ENCODE measurements at regions not wholly inside any gene's neighbourhood (a gene's known extent, or its start where the extent isn't known, plus 50 kb on each side); places are given as distances from the start of the nearest gene placed in this dataset.
"Not testable (repeated sequence)": the region's sequence is repeated elsewhere in the genome, so short reads cannot be mapped to it uniquely, and the experiment has no call there.

- Histone ChIP-seq H3K27me3 (ENCODE audit: control insufficient read depth, insufficient read depth, low read length) (no peaks in the 10 kb centered on the region), H3K9me3 (ENCODE audit: control insufficient read depth, low read length) (no peaks in the 10 kb centered on the region), H3K9ac (no peak overlapping the region), H3K27ac (no peak overlapping the region), H3K4me3 (ENCODE audit: low read depth, low read length) (no peak overlapping the region), H3K4me1 (no peaks in the 10 kb centered on the region), H3K79me2 (no peaks in the 10 kb centered on the region), H3K4me2 (ENCODE audit: low read length) (no peak overlapping the region), H3K36me3 (ENCODE audit: control insufficient read depth, insufficient read depth, low read length) (no peaks in the 10 kb centered on the region), H2AFZ (no peak overlapping the region)
- TF ChIP-seq, protein P1, sequence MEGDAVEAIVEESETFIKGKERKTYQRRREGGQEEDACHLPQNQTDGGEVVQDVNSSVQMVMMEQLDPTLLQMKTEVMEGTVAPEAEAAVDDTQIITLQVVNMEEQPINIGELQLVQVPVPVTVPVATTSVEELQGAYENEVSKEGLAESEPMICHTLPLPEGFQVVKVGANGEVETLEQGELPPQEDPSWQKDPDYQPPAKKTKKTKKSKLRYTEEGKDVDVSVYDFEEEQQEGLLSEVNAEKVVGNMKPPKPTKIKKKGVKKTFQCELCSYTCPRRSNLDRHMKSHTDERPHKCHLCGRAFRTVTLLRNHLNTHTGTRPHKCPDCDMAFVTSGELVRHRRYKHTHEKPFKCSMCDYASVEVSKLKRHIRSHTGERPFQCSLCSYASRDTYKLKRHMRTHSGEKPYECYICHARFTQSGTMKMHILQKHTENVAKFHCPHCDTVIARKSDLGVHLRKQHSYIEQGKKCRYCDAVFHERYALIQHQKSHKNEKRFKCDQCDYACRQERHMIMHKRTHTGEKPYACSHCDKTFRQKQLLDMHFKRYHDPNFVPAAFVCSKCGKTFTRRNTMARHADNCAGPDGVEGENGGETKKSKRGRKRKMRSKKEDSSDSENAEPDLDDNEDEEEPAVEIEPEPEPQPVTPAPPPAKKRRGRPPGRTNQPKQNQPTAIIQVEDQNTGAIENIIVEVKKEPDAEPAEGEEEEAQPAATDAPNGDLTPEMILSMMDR (IDR thresholded peaks at IDR 0.05), result no peak
These were observed 95.4 kb upstream of the RAB40AL start for GRCh38 chrX:102841706-102842003.

DNA sequence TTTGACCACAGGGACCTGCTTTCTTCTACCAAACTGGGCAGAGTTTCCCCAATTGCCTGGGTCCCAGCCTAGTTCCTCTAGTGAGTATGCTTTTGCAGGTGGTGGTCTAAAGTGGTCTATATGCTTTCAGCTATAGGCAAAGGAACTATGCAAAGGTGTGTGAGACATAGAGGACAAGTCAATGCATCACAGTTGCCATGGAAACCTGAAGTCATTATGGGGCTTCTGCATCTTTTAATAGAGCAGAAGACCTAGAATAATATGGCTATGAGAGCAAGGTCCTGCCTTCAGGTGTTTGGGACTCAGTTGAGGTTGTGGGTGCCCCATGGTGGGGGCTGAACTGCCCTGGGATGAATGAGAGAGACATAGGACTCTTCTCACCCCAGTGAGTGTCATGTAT is 92.1 kb upstream of the RAB40AL start:
- H3K27me3 ChIP-seq (ENCODE audit: control insufficient read depth, insufficient read depth, low read length), result no peaks in the 10 kb centered on the region
- H3K4me2 ChIP-seq (ENCODE audit: low read length), result no peak overlapping the region
- no peaks in the 10 kb centered on the region for H3K4me1 ChIP-seq
- H3K27ac ChIP-seq, result no peak overlapping the region
- H3K9me3 ChIP-seq (ENCODE audit: control insufficient read depth, low read length), result no peaks in the 10 kb centered on the region
- TF ChIP-seq, protein P1 (IDR thresholded peaks at IDR 0.05), result no peak
- no peak overlapping the region for H3K9ac ChIP-seq
- no peaks in the 10 kb centered on the region for H3K79me2 ChIP-seq
- no peak overlapping the region for H3K4me3 ChIP-seq (ENCODE audit: low read depth, low read length)
- H3K36me3 ChIP-seq (ENCODE audit: control insufficient read depth, insufficient read depth, low read length), result no peaks in the 10 kb centered on the region
- no peak overlapping the region for H2AFZ ChIP-seq

DNA sequence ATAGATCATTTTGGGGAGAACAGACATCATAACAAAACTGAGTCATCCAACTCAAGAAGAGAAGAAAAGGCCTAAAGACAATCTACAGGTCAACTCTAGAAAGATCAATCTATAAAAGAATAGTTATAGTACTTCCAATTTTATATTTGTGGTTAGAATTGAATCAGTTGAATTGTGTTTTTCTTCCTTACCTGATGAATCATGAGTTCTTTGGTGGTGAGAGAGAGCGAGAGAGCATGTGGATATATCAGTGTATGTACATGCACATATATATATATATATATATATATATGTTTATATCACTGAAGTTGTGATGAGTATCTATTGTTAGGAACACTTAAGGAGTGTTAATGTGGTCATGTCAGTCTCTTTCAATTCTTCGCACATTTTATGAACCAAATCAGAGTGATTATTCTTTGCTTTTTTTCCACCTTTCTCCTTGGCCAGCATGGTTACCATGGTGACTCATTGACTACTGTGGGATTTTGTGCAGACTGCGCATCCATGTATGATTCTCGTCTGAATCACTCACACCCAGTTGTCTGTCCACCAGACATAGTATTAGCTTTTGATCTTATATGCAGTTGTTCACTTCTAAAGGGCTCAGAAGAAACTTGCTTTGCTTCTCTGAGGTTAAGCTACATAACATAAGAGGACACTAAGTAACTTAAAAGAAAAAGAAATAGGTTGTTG is 90.4 kb upstream of the RAB40AL start:
- H3K27me3 ChIP-seq (ENCODE audit: control insufficient read depth, insufficient read depth, low read length), result no peaks in the 10 kb centered on the region
- no peak overlapping the region for H3K9ac ChIP-seq
- no peaks in the 10 kb centered on the region for H3K9me3 ChIP-seq (ENCODE audit: control insufficient read depth, low read length)

GRCh38 chrX:102847362-102847761 is 89.7 kb upstream of the RAB40AL start:
- Histone ChIP-seq H3K4me3 (ENCODE audit: low read depth, low read length) (no peak overlapping the region), H3K4me1 (no peaks in the 10 kb centered on the region), H3K27ac (no peak overlapping the region), H3K4me2 (ENCODE audit: low read length) (no peak overlapping the region), H3K27me3 (ENCODE audit: control insufficient read depth, insufficient read depth, low read length) (no peaks in the 10 kb centered on the region), H3K9ac (no peak overlapping the region), H3K79me2 (no peaks in the 10 kb centered on the region), H3K9me3 (ENCODE audit: control insufficient read depth, low read length) (no peaks in the 10 kb centered on the region), H2AFZ (no peak overlapping the region), H3K36me3 (ENCODE audit: control insufficient read depth, insufficient read depth, low read length) (no peaks in the 10 kb centered on the region)
- TF ChIP-seq, protein P1 (IDR thresholded peaks at IDR 0.05), result no peak

More for the DNA sequence above, 90.4 kb upstream of the RAB40AL start:
- Histone ChIP-seq H3K27ac (no peak overlapping the region), H3K4me3 (ENCODE audit: low read depth, low read length) (no peak overlapping the region), H3K79me2 (no peaks in the 10 kb centered on the region), H2AFZ (no peak overlapping the region), H3K4me2 (ENCODE audit: low read length) (no peak overlapping the region), H3K36me3 (ENCODE audit: control insufficient read depth, insufficient read depth, low read length) (no peaks in the 10 kb centered on the region), H3K4me1 (no peaks in the 10 kb centered on the region)
- TF ChIP-seq, protein P1 (IDR thresholded peaks at IDR 0.05), result no peak

DNA sequence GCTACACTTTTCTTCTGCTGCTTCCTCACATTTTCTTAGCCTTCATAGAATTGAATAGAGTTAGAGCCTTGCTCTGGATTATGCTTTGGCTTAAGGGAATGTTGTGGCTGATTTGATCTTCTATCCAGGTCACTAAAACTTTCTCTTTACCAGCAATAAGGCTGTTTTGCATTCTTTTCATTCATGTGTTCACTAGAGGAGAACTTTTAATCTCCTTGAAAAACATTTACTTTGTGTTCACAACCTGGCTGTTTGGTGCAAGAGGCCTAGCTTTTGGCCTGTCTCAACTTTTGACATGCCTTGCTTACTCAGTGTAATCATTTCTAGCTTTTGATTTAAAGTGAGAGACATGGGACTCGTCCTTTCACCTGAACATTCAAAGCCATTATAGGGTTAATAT is 87.7 kb upstream of the RAB40AL start:
- no peak overlapping the region for H3K4me2 ChIP-seq (ENCODE audit: low read length)
- H3K36me3 ChIP-seq (ENCODE audit: control insufficient read depth, insufficient read depth, low read length), result no peaks in the 10 kb centered on the region
- no peaks in the 10 kb centered on the region for H3K27me3 ChIP-seq (ENCODE audit: control insufficient read depth, insufficient read depth, low read length)
- no peak overlapping the region for H3K9ac ChIP-seq
- no peaks in the 10 kb centered on the region for H3K9me3 ChIP-seq (ENCODE audit: control insufficient read depth, low read length)
- no peak overlapping the region for H3K4me3 ChIP-seq (ENCODE audit: low read depth, low read length)
- H3K4me1 ChIP-seq, result no peaks in the 10 kb centered on the region
- H3K79me2 ChIP-seq, result no peaks in the 10 kb centered on the region
- no peak overlapping the region for H2AFZ ChIP-seq
- H3K27ac ChIP-seq, result no peak overlapping the region
- TF ChIP-seq, protein P1 (IDR thresholded peaks at IDR 0.05), result no peak

DNA sequence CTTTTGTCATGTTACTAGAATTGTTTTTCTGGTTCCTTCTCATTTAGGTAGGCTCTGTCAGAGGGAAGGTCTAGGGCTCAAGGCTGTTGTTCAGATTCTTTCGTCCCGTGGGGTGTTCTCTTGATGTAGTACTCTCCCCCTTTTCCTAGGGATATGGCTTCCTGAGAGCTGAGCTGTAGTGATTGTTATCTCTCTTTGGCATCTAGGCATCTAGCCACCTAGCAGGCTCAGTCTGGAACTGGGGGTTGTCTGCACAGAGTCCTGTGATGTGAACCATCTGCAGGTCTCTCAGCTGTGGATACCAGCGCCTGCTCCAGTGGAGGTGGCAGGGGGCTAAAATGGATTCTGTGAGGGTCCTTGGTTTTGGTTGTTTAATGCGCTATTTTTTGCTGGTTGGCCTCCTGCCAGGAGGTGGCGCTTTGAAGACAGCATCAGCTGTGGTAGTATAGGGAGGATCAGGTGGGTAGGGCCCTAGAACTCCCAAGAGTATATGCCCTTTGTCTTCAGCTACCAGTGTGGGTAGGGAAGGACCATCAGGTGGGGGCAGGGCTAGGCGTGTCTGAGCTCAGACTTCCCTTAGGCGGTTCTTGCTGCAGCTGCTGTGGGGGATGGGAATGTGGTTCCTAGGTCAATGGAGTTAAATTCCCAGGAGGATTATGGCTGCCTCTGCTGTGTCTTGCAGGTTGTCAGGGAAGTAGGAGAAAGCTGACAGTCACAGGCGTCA is 78.1 kb upstream of the RAB40AL start:
- H3K4me1 ChIP-seq; H2AFZ ChIP-seq; H3K79me2 ChIP-seq; H3K4me3 ChIP-seq (ENCODE audit: low read depth, low read length); H3K36me3 ChIP-seq (ENCODE audit: control insufficient read depth, insufficient read depth, low read length); H3K27me3 ChIP-seq (ENCODE audit: control insufficient read depth, insufficient read depth, low read length); H3K4me2 ChIP-seq (ENCODE audit: low read length); H3K9me3 ChIP-seq (ENCODE audit: control insufficient read depth, low read length); H3K9ac ChIP-seq; H3K27ac ChIP-seq: not testable (repeated sequence)

All from parathyroid adenoma (tissue), 2 donors.